Endothelial cell of umbilical vein (primary cell): ENCODE measurements at regions not wholly inside any gene's neighbourhood (a gene's known extent, or its start where the extent isn't known, plus 50 kb on each side); places are given as distances from the start of the nearest gene placed in this dataset.

Experiments used
- BruUV-seq: library from RNA; stranded (reverse); fragments of 400-500 nt; replicated peaks from 2 replicates; lab custom pipeline; 2021; lab: Mats Ljungman, UMichigan
- CTCF ChIA-PET: fragments of 300-600, 350-600 bp; sonication (Branson Sonifier 250); formaldehyde crosslinking; loops from one replicate; lab custom pipeline; 2021; ENCODE audit warnings: antibody characterized with exemption, inconsistent platforms; lab: Charles Lee
- POLR2A ChIA-PET: fragments of 300-600, 350-600 bp; sonication (Branson Sonifier 250); formaldehyde crosslinking; loops from one replicate; lab custom pipeline; 2021; ENCODE audit warnings: antibody characterized with exemption, inconsistent platforms; lab: Charles Lee
- DNase-seq: peaks from one replicate; pipeline ENCODE4 v3.0.0-alpha.2; 2011; ENCODE audit warnings: low read depth, low spot score
- FAIRE-seq: peaks from 2 replicates; lab custom pipeline; 2011; peaks lifted over from hg19 to GRCh38; lab: Jason Lieb, UNC
- H2AFZ ChIP-seq: 2 replicates; pipeline ENCODE4 v1.6.0; 2012; ENCODE audit warnings: low read depth, low read length, control low read depth, inconsistent platforms
- H3K27ac ChIP-seq: 2 replicates; pipeline ENCODE4 v1.5.1; 2011; ENCODE audit warnings: low read depth, mild to moderate bottlenecking, control low read depth, low read length, moderate library complexity; ENCODE audit not compliant: insufficient read depth
- H3K27me3 ChIP-seq, 2 experiments: 2 replicates each; pipeline versions ENCODE4 v1.6.0 to v1.6.1; 2011; ENCODE audit warnings: low read length in 2 of 2, mixed read lengths in 1 of 2; ENCODE audit not compliant: control insufficient read depth in 2 of 2, insufficient read depth in 2 of 2
- H3K36me3 ChIP-seq, 2 experiments: 2 replicates in 1 of 2; 3 replicates in 1 of 2; pipeline ENCODE4 v1.5.1; 2011; ENCODE audit warnings: low read length in 2 of 2, mild to moderate bottlenecking in 1 of 2, moderate library complexity in 1 of 2; ENCODE audit not compliant: control insufficient read depth in 2 of 2, insufficient read depth in 2 of 2; ENCODE audit errors: extremely low read depth in 1 of 2
- H3K4me1 ChIP-seq: 3 replicates; pipeline ENCODE4 v1.5.1; 2011; ENCODE audit warnings: mild to moderate bottlenecking, low read length; ENCODE audit not compliant: control insufficient read depth, insufficient read depth; ENCODE audit errors: extremely low read depth
- H3K4me2 ChIP-seq: 2 replicates; pipeline ENCODE4 v1.6.1; 2011; ENCODE audit warnings: low read length, control low read depth, mixed read lengths; ENCODE audit not compliant: insufficient read depth
- H3K4me3 ChIP-seq, 3 experiments: fragments of 200-600 bp in 1 of 3; sonication (generic), shearing (Covaris generic) in 1 of 3; replicated peaks in 1 of 3; 2 replicates each; pipeline ENCODE4 v1.5.1; 2011 to 2016; ENCODE audit warnings: control low read depth in 3 of 3, low read length in 3 of 3, mild to moderate bottlenecking in 2 of 3, inconsistent platforms in 1 of 3, low read depth in 1 of 3, moderate library complexity in 1 of 3; ENCODE audit not compliant: insufficient read depth in 1 of 3
- H3K79me2 ChIP-seq: 2 replicates; pipeline ENCODE4 v1.6.0; 2012; ENCODE audit warnings: low read length, inconsistent platforms; ENCODE audit not compliant: control insufficient read depth, insufficient read depth
- H3K9ac ChIP-seq: replicated peaks from 2 replicates; pipeline ENCODE3; 2011; ENCODE audit warnings: low read length, control low read depth; ENCODE audit not compliant: insufficient read depth; ENCODE audit errors: extremely low read depth
- H3K9me1 ChIP-seq: replicated peaks from 3 replicates; pipeline ENCODE4 v1.6.0; 2011; ENCODE audit warnings: mild to moderate bottlenecking, low read length; ENCODE audit not compliant: control insufficient read depth, insufficient read depth; ENCODE audit errors: extremely low read depth
- H3K9me3 ChIP-seq: replicated peaks from 2 replicates; pipeline ENCODE4 v1.5.1; 2012; ENCODE audit warnings: low read length, inconsistent platforms; ENCODE audit not compliant: control insufficient read depth, insufficient read depth
- H4K20me1 ChIP-seq: replicated peaks from 2 replicates; pipeline ENCODE3; 2011; ENCODE audit warnings: mild to moderate bottlenecking, low read length; ENCODE audit not compliant: control insufficient read depth, insufficient read depth; ENCODE audit errors: extremely low read depth
- CTCF ChIP-seq, 2 donors: IDR thresholded peaks; 1 replicate in 1 of 2; 2 replicates in 1 of 2; pipeline ENCODE4 v1.5.1; 2011; ENCODE audit warnings: low read length in 2 of 2, mild to moderate bottlenecking in 2 of 2, moderate library complexity in 2 of 2, control low read depth in 1 of 2, inconsistent platforms in 1 of 2, low read depth in 1 of 2; ENCODE audit not compliant: insufficient read depth in 1 of 2; ENCODE audit errors: extremely low read depth in 1 of 2
- EZH2 ChIP-seq: IDR thresholded peaks from 2 replicates; pipeline ENCODE4 v1.6.1; 2012; ENCODE audit warnings: borderline replicate concordance, low read depth, mild to moderate bottlenecking, moderate library complexity, low read length, inconsistent platforms; ENCODE audit not compliant: severe bottlenecking
- FOS ChIP-seq: IDR thresholded peaks from 2 replicates; pipeline ENCODE4 v1.6.1; 2011; ENCODE audit warnings: mild to moderate bottlenecking, low read length, moderate library complexity, borderline replicate concordance; ENCODE audit not compliant: insufficient read depth
- GATA2 ChIP-seq: IDR thresholded peaks from 2 replicates; pipeline ENCODE4 v1.7.0; 2011; ENCODE audit warnings: low read depth, mild to moderate bottlenecking, moderate library complexity, mixed read lengths, low read length; ENCODE audit not compliant: insufficient read length, insufficient read depth
- JUN ChIP-seq: IDR thresholded peaks from 2 replicates; pipeline ENCODE4 v1.6.1; 2011; ENCODE audit warnings: borderline replicate concordance, low read depth; ENCODE audit not compliant: insufficient read length, insufficient read depth
- MAX ChIP-seq: IDR thresholded peaks from 2 replicates; pipeline ENCODE4 v1.6.1; 2011; ENCODE audit not compliant: insufficient read depth, insufficient read length
- MYC ChIP-seq: IDR thresholded peaks from one replicate; pipeline ENCODE4 v1.6.1; 2011; ENCODE audit warnings: mild to moderate bottlenecking, low read depth, low read length
- POLR2A ChIP-seq: IDR thresholded peaks from 2 replicates; pipeline ENCODE4 v1.6.1; 2012; ENCODE audit warnings: low read depth, mild to moderate bottlenecking, control low read depth, low read length
- POLR2AphosphoS5 ChIP-seq: IDR thresholded peaks from 2 replicates; pipeline ENCODE4 v1.6.1; 2012; ENCODE audit warnings: low read depth, mild to moderate bottlenecking, control low read depth, low read length, moderate library complexity; ENCODE audit not compliant: insufficient read depth
- dilution Hi-C: fragments of 300-500 bp; cut with MboI; formaldehyde crosslinking; loops from one replicate; pipeline ENCODE4 v1.15.0; 2019; ENCODE audit warnings: low sequenced_read_pairs; ENCODE audit not compliant: extremely low pct_ligation_motif_present
- intact Hi-C: fragments of 100-400 bp; cut with micrococcal nuclease; formaldehyde crosslinking; loops from one replicate; pipeline ENCODE4 v1.10.0; 2022

- H3K4me1 ChIP-seq: no peaks in the 10 kb centered on the region
- H4K20me1 ChIP-seq: no peaks in the 10 kb centered on the region
- ChIA-PET POLR2A (no interaction called here), CTCF (interaction anchor here (1.7 kb wide), 1 partner anchor 10 kb away, joined by 6 read pairs; no protein-coding TSS in a partner anchor)
- no peak overlapping the region for H3K4me2 ChIP-seq
- H3K9ac ChIP-seq: no peak overlapping the region
- no peak overlapping the region for H2AFZ ChIP-seq
- H3K9me1 ChIP-seq: no peaks in the 10 kb centered on the region
- DNase-seq: no peak
- H3K79me2 ChIP-seq: no peaks in the 10 kb centered on the region
- no peaks in the 10 kb centered on the region for H3K9me3 ChIP-seq
- H3K27me3 ChIP-seq: no peaks in the 10 kb centered on the region
- BruUV-seq: no TSS peak
- TF ChIP-seq JUN (no peak), MAX (no peak), CTCF (IDR thresholded peaks at IDR 0.05; ENCODE audit: extremely low read depth in 1 of 2, insufficient read depth in 1 of 2, low read depth in 1 of 2, low read length in 2 of 2) (no peak), POLR2AphosphoS5 (no peak), GATA2 (no peak), POLR2A (no peak), FOS (no peak), MYC (no peak), EZH2 (no peak)
- FAIRE-seq: no peak
- intact Hi-C loops (no loop called here), dilution Hi-C loops (no loop called here)
- H3K27ac ChIP-seq: no peak overlapping the region
- no peak overlapping the region for H3K4me3 ChIP-seq
- no peaks in the 10 kb centered on the region for H3K36me3 ChIP-seq
These were observed 368.1 kb upstream of the HNRNPA3 start for GRCh38 chr2:176844461-176844860.
